ENCODE measurements at regions not wholly inside any gene's neighbourhood (a gene's known extent, or its start where the extent isn't known, plus 50 kb on each side); places are given as distances from the start of the nearest gene placed in this dataset.
"Not testable (repeated sequence)": the region's sequence is repeated elsewhere in the genome, so short reads cannot be mapped to it uniquely, and the experiment has no call there.

DNA sequence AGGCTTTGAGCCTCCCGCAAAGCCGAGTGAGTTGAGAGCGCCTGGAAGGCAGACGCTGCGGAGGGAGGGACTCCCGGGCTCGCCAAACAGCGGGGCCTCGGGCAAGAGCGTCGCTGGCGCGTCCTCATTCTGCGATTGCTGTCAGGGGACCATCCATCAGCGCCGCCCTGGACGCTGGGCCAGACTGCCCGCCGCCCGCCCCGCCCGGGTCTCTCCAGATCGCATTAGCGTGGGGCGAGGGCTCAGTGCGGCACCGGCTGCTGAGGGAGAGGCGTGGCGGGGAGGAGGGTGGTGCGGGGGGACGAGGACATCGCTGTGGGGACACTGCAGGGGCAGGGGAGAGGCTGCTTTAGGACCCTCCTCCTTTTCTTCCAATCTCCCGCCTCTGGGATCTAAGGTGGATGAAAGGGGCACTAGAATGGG lies 957.2 kb upstream of the DEFB115 start:
- CTCF ChIA-PET (ENCODE audit: low intra/inter-chr PET ratio, low total read pairs); H3K9ac ChIP-seq (ENCODE audit: insufficient read depth, low read depth, low read length); H3K27me3 ChIP-seq (ENCODE audit: control insufficient read depth in 1 of 2, insufficient read depth in 2 of 2, low read length in 2 of 2); H3K4me1 ChIP-seq (ENCODE audit: insufficient read depth, low read length); H3K4me3 ChIP-seq (replicated peaks in 1 of 3; ENCODE audit: insufficient read depth in 1 of 3, low read depth in 2 of 3, low read length in 3 of 3); H3K4me2 ChIP-seq (ENCODE audit: low read depth, low read length); DNase-seq (ENCODE audit: low spot score); ATAC-seq; in situ Hi-C loops (cut with HindIII; ENCODE audit: extremely low pct_ligation_motif_present, low pct_unique_long_range_greater_than_20kb); intact Hi-C loops (cut with micrococcal nuclease; ENCODE audit: unreplicated experiment); POLR2A ChIA-PET; FAIRE-seq; H3K79me2 ChIP-seq (ENCODE audit: insufficient read depth, low read length); BruUV-seq (replicated peaks); H2AFZ ChIP-seq (ENCODE audit: low read length); H4K20me1 ChIP-seq (ENCODE audit: insufficient read depth, low read length); H3K36me3 ChIP-seq (replicated peaks in 1 of 2; ENCODE audit: control insufficient read depth in 1 of 2, insufficient read depth in 2 of 2, low read length in 2 of 2); H3K9me3 ChIP-seq (ENCODE audit: low read length); H3K27ac ChIP-seq (ENCODE audit: extremely low read length, insufficient read depth, low read length): not testable (repeated sequence)
- WGBS (ENCODE audit: low lambda C conversion rate): 59% methylated on average over 23 of the region's 33 CpGs

DNA sequence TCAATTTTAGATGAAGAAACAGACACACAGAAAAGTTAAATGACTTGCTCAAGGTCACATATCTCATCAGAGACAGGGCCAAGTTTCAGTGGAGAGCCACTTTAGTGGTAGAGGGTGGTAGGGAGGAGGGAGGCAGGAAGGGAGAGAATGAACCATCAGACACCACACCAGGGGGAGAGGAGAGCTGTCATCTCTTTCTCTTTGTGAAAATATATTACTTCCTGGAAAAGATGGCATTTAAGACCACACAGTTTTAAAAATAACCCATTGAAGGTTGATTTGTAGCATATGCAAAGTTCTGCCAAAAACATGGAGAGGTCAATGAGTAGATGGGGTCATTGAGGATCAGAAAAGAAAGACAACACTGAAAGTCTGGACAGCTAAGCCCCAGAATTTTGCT lies 954.7 kb upstream of the DEFB115 start:
- H3K4me3 ChIP-seq (replicated peaks in 1 of 3; ENCODE audit: insufficient read depth in 1 of 3, low read depth in 2 of 3, low read length in 3 of 3); BruUV-seq (replicated peaks); in situ Hi-C loops (cut with HindIII; ENCODE audit: extremely low pct_ligation_motif_present, low pct_unique_long_range_greater_than_20kb); H3K27me3 ChIP-seq (ENCODE audit: control insufficient read depth in 1 of 2, insufficient read depth in 2 of 2, low read length in 2 of 2); H3K36me3 ChIP-seq (replicated peaks in 1 of 2; ENCODE audit: control insufficient read depth in 1 of 2, insufficient read depth in 2 of 2, low read length in 2 of 2); H3K4me2 ChIP-seq (ENCODE audit: low read depth, low read length); H3K79me2 ChIP-seq (ENCODE audit: insufficient read depth, low read length); DNase-seq (ENCODE audit: low spot score); H3K4me1 ChIP-seq (ENCODE audit: insufficient read depth, low read length); H3K9ac ChIP-seq (ENCODE audit: insufficient read depth, low read depth, low read length); H2AFZ ChIP-seq (ENCODE audit: low read length); H4K20me1 ChIP-seq (ENCODE audit: insufficient read depth, low read length); intact Hi-C loops (cut with micrococcal nuclease; ENCODE audit: unreplicated experiment); CTCF ChIA-PET (ENCODE audit: low intra/inter-chr PET ratio, low total read pairs); FAIRE-seq; H3K27ac ChIP-seq (ENCODE audit: extremely low read length, insufficient read depth, low read length); H3K9me3 ChIP-seq (ENCODE audit: low read length); POLR2A ChIA-PET; ATAC-seq: not testable (repeated sequence)

- H3K27me3 ChIP-seq (ENCODE audit: control insufficient read depth in 1 of 2, insufficient read depth in 2 of 2, low read length in 2 of 2); H3K4me2 ChIP-seq (ENCODE audit: low read depth, low read length); H3K9ac ChIP-seq (ENCODE audit: insufficient read depth, low read depth, low read length); in situ Hi-C loops (cut with HindIII; ENCODE audit: extremely low pct_ligation_motif_present, low pct_unique_long_range_greater_than_20kb); ATAC-seq; H3K9me3 ChIP-seq (ENCODE audit: low read length); H2AFZ ChIP-seq (ENCODE audit: low read length); FAIRE-seq; H3K79me2 ChIP-seq (ENCODE audit: insufficient read depth, low read length); H4K20me1 ChIP-seq (ENCODE audit: insufficient read depth, low read length); H3K4me1 ChIP-seq (ENCODE audit: insufficient read depth, low read length); CTCF ChIA-PET (ENCODE audit: low intra/inter-chr PET ratio, low total read pairs); H3K36me3 ChIP-seq (replicated peaks in 1 of 2; ENCODE audit: control insufficient read depth in 1 of 2, insufficient read depth in 2 of 2, low read length in 2 of 2); H3K4me3 ChIP-seq (replicated peaks in 1 of 3; ENCODE audit: insufficient read depth in 1 of 3, low read depth in 2 of 3, low read length in 3 of 3); POLR2A ChIA-PET; DNase-seq (ENCODE audit: low spot score); H3K27ac ChIP-seq (ENCODE audit: extremely low read length, insufficient read depth, low read length); BruUV-seq (replicated peaks); intact Hi-C loops (cut with micrococcal nuclease; ENCODE audit: unreplicated experiment): not testable (repeated sequence)
- WGBS (ENCODE audit: low lambda C conversion rate): 0% methylated on average over 1 of the region's 1 CpG
These were observed 947.5 kb upstream of the DEFB115 start for GRCh38 chr20:30309938-30310337.
